Transverse colon (tissue), 3 donors: ENCODE measurements at regions not wholly inside any gene's neighbourhood (a gene's known extent, or its start where the extent isn't known, plus 50 kb on each side); places are given as distances from the start of the nearest gene placed in this dataset.
"Not testable (repeated sequence)": the region's sequence is repeated elsewhere in the genome, so short reads cannot be mapped to it uniquely, and the experiment has no call there.

Experiments used
- POLR2A ChIP-seq: fragments of 450-650 bp; IDR thresholded peaks from one replicate; pipeline ENCODE4 v1.6.1; 2016; ENCODE audit warnings: antibody characterized with exemption, mild to moderate bottlenecking, moderate library complexity
- TF ChIP-seq, protein P1 (sequence below), 5 experiments: fragments of 200-600 bp in 3 of 5; fragments of 450-650 bp in 2 of 5; sonication (generic) in 3 of 5; IDR thresholded peaks; 1 replicate in 2 of 5; 2 replicates in 3 of 5; pipeline ENCODE4 v1.5.1; 2016 to 2017; ENCODE audit warnings: antibody characterized with exemption in 5 of 5, inconsistent platforms in 3 of 5, mild to moderate bottlenecking in 2 of 5, moderate library complexity in 1 of 5

DNA sequence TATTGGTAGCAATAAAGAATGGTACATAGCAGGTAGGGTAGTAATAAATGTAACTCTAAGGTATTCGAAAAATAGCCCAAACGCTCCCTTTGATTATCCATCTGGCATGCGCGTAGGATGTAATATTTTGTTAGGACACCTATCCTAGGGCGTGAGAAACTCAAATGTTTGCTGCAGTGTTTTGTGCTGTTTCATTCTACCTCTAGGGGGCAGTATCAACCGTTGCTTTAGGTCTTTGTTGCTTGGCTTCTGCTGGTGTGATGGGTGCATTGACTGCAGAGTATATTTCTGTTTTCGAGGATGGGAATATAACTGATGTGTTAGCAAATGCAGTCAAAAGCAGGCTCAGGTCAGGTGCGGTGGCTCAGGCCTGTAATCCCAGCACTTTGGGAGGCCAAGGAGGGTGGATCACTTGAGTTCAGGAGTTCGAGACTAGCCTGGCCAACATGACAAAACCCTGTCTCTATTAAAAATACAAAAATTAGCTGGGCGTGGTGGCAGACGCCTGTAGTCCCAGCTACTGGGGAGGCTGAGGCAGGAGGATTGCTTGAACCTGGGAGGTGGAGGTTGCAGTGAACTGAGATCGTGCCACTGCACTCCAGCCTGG, 55.7 kb downstream of the KATNIP start:
- TF ChIP-seq, protein P1, sequence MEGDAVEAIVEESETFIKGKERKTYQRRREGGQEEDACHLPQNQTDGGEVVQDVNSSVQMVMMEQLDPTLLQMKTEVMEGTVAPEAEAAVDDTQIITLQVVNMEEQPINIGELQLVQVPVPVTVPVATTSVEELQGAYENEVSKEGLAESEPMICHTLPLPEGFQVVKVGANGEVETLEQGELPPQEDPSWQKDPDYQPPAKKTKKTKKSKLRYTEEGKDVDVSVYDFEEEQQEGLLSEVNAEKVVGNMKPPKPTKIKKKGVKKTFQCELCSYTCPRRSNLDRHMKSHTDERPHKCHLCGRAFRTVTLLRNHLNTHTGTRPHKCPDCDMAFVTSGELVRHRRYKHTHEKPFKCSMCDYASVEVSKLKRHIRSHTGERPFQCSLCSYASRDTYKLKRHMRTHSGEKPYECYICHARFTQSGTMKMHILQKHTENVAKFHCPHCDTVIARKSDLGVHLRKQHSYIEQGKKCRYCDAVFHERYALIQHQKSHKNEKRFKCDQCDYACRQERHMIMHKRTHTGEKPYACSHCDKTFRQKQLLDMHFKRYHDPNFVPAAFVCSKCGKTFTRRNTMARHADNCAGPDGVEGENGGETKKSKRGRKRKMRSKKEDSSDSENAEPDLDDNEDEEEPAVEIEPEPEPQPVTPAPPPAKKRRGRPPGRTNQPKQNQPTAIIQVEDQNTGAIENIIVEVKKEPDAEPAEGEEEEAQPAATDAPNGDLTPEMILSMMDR (IDR thresholded peaks at IDR 0.05): peak; percentile 55 to 75 (median 69)
- not testable (repeated sequence) for TF ChIP-seq POLR2A
